NCI-H748 (cell line): ENCODE measurements at regions not wholly inside any gene's neighbourhood (a gene's known extent, or its start where the extent isn't known, plus 50 kb on each side); places are given as distances from the start of the nearest gene placed in this dataset.
A peak's percentile ranks its signal among the peaks of the same experiment; 100 is the strongest.

Source experiments
- DNase-seq: peaks from one replicate; lab custom pipeline; 2025; ENCODE audit not compliant: unreplicated experiment; lab: John Stamatoyannopoulos, UW

DNA sequence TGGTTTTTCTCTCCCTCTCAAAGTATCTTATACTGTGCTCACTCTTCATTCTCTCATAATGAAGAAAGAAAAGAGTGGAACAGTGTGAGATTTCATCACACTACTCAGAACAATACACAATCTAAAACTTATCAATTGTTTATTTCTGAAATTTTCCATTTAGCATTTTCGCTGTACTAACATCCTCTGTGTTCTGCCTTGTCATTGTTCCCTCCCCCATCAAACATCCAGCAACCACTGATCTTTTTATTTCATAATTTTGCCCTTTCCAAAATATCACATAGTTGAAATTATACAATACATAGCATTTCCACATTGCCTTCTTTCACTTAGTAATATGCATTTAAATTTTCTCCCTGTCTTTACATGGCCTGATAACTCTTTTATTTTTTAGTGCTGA is 658.7 kb downstream of the SLITRK1 start:
- no peak for DNase-seq

DNA sequence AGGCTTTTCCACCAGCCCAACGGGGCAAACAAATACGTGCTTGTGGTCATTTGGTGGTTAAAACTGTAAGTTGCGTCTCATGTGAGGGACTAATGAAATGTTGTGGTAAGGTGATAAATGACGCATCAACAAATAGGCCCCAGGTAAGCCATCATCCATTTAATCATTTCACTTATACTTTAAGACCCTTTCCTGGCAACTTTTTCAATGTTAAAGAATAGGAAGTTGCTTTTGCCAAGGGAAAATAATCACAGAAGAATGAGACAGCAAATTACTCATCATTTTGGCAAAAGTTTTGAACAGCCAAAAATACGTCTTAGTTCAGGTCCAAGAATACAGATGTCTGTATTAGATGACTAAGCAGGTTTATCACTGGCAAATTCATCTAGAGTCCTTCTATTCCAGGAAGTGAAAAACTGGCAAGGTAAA is 660.4 kb downstream of the SLITRK1 start:
- no peak for DNase-seq

DNA sequence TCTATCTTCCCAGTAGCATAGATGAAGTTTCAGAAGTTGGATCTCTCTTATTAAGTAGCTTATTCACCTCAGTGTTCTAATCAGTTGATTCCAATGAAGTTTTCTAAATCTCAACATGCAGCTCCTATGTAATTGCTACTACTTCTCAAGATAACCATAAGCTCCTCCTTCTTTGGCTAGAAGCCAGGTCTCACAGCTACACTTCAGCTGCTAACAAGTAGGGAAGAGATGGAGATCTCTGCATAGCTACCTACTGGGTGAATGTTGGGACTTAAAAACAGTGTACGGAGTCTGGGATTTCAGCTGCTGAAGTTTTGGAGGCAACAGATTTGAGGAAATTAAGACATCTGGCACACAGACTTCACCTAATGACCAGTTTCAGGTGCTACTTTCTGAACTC is 661.0 kb downstream of the SLITRK1 start:
- peak; percentile 36 for DNase-seq

DNA sequence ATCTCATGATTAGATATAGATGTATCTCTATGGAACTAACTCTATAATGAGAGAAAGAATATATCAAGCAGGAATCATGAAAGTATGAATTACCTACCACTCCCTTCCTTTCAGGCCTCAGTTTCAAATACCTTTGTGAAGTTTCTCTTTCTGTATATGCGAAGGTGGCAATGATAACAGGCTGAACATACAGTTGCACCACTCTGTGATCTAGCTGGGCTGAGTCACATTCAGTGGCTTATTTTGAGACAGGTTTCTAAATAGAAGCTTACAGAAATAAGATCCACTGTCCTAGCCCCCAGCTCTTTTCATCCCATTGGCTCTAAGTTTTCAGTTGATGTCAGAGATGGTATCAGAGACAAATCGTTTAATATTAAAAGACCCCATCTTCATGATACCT is 662.0 kb downstream of the SLITRK1 start:
- DNase-seq = no peak

DNA sequence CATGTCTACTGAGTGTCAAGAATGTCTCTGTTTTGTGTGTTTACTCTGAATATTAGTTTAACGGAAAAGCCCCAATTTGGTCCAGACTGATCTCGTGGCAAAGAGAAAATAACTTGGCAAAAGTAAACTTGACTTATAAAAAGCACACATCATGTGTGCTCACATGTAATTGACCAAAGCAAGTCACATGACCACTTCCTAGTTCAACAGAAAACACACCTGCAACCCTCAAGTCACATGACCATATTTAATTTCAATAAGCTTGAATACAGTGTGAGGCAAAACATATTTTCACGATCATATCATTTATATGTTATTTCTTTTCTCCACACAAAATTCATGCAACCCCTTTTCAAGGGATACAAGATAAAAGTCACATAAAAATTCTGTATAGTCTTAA is 662.4 kb downstream of the SLITRK1 start:
- DNase-seq = no peak

DNA sequence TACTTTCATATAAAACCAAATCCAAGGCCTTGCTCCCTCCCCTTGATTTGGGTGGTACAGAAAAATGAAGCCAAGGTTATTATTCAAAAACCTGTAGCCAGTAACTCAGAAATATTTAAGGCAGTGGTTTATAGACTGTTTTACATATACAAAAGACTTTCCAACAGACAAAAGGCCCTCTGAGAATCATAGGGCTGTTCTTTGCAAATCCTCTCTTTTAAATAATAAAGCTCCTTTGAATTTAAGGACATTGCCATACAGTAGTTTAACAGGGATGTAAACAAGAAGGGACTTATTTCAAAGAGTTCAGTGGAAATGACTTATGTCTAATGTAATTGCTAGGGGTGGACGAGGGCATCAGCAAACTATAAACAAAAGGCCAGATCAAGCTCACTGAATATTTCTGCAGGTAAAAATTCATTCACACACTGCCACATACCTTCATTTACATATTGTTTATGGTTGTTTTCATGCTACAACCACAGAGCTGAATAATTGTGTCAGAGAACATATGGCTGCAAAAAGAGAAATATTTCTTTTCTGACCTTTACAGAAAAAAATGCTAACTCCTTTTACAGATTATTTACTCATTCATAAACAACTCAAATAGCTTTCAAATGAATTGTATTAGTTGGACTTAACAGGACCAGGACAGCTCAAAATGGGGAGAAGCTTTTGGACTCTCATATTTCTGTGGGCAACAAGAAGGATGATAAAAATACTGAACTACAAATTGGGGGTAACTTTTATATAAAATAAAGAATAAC is 665.6 kb downstream of the SLITRK1 start:
- no peak for DNase-seq

DNA sequence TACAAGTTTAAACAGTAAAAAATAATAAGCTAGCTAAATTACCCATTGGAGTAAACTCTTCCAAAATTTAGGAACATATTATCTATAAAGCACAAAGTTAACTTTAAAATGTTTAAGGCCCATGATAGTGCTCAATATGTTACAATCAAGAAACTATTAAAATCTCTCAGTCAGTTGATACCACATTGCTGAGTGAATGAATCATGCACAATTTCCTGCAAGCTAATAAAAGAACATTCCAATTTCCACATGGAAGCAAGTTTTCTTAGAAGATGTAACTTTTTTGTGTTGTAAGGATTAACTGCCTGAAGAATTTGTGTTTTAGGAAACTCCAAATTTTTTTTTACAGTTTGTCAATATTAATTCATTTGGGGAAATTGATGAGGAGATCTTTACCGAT is 666.6 kb downstream of the SLITRK1 start:
- no peak for DNase-seq

DNA sequence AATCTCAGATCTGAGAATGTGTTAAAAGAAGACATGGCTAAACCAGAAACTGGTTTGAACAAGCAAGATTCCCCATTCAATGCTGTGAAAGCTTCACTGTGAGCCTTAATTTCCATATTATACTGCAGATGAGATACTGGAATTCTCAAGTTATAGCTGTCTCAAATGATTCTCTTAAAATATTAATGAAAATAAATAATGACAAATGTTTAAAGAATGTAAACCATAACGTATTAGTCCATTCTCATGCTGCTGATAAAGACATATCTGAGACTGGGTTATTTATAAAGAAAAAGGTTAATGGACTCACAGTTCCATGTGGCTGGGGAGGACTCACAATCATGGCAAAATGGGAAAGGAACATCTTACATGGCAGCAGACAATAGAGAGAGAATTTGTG is 667.8 kb downstream of the SLITRK1 start:
- DNase-seq = no peak

DNA sequence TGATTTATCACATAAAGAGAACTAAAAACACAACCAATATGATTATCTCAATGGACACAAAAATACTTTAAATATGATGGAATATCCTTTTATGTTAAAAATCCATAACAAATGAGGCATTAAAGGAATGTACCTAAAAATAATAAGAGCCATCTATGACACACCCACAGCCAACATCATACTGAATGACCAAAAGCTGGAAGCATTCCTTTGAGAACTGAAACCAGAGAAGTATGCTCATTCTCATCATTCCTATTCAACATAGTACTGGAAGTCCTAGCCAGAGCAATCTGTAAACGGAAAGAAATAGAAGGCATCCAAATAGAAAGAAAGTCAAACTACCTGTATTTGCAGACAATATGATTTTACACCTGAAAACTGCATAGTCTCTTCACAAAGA is 671.0 kb downstream of the SLITRK1 start:
- DNase-seq = no peak

DNA sequence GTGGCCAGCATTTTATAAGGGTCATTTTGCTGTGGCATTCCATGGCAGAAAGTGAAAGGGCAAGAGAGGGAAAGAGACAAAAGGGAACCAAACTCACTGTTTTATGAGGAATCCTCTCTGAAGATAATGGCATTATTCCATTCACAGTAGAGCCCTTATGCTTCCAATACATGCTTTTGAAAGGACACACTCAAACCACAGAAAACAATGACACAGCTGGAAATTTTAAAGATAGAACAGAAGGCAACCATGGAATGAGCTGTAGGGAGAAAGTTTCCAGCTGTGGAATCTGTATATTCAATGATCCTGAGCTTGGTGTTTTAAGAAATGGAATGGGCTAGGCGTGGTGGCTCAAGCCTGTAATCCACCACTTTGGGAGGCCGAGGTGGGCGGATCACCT is 677.4 kb downstream of the SLITRK1 start:
- no peak for DNase-seq

DNA sequence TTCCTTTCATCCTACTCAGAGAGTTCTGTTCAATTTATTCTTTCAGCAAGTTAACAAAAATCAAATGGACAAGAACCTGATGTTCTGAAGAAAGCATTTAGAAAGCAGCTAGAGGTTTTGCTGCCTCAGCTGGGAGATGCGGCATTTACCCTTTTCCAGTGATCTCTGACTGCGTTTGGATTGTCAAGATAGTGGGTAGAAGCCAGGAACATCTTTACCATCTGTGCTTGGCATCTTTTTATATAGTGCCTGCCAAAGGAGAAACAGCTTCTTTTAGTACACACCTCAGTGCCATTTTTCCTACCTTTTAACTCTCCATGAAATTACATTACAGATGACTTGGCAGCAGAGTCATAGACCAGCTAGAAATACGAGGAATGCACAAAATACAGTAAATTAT is 680.8 kb downstream of the SLITRK1 start:
- DNase-seq = no peak

DNA sequence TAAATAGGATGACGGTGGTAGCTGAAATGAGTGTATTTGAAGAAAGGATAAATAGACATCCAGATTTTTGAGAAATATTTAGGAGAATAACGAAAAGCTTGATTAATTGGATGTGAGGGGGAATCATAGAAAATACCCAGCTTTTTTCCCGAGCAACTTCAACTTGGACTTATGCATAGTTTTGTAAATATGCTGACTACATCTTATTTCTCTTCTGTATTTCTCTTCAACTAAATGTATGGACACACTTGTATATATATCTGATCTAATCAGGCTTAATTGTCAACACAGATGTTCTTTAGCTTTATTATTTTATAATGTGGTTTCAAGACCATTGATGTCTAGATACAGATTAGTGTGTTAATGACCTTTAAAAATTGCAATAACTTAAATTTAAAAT is 685.0 kb downstream of the SLITRK1 start:
- DNase-seq = no peak

DNA sequence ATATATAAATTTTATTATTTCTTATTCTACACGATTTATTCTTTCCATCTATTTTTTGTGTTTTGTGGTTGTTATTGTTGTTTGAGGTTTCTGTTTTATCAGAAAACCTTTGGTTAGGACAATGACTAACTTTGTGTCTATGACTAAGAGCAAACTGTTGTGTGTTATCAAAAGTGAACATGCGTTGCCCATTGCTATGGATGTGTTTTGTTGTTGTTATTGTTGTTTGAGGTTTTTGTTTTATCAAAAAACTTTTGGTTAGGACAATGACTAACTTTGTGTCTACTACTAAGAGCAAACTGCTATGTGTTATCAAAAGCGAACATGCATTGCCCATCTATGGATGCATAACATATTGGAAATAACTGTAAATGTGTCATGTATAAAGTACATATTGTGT is 692.3 kb downstream of the SLITRK1 start:
- DNase-seq = no peak

DNA sequence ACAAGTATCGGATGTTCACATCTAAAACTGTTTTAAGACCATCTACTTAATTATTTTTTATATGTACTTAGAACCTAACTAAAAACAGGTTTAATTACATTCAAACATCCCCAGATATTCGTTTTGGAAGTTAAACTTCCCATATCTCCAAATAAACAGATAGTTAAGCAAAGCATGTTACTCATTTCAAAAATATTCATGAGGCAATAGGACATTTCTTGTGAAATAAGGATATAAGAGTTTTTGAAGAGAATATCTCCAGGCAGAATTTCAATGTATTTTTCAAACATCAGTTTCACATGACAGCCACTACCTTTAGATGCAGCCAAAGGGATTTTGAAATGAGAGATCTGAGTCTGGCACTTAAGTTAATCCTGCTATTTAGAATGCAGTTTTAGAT is 697.5 kb downstream of the SLITRK1 start:
- DNase-seq = no peak

DNA sequence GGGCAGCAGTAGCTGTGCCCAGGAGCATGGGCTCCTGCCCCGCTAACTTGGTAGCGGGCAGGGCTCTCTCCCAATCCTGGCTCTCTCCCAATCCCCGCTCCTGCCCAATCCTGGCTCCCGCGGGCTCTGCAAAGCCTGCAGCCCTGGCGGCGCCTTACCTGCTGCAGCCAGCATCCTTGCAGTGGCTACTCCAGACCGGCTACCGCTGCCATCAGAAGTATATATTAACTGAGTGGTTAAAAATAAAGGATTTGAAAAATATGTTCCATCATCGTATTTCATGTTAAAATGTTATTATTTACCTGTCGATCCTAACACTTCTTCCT is 698.2 kb downstream of the SLITRK1 start:
- DNase-seq = no peak

DNA sequence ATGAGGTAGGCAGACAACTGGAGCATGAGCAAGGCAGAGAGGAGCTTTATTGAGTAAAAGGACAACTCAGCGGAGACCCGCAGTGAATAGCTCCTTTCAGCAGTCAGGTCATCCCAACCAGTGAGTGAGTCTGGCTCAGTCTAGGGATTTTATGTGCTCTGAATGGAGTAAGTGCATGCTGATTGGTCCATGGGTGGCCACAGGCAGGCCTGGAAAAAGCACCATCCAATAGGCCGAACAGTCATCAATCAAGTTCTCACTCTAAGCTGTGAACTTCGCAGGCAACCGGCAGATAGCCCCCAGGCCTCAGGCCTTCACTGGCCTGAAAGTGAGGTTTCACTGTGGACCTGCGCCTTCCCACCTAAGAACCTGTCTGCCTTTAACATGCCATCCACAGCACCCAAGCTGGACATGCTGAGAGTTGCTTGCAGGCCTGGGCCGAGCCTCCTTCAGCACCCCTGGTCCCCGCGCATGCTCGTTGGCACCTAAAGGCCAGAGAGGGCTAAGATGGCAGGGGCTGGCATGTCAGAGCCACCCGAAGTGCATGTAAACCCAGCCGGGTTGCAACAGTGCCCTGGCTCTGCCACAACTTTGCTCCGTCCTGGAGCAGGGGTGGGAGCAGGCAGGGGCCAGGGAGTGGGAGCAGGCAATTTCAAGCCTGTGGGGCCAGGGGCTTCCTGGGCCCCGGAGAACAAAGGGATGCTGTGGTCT is 698.7 kb downstream of the SLITRK1 start:
- DNase-seq = no peak

DNA sequence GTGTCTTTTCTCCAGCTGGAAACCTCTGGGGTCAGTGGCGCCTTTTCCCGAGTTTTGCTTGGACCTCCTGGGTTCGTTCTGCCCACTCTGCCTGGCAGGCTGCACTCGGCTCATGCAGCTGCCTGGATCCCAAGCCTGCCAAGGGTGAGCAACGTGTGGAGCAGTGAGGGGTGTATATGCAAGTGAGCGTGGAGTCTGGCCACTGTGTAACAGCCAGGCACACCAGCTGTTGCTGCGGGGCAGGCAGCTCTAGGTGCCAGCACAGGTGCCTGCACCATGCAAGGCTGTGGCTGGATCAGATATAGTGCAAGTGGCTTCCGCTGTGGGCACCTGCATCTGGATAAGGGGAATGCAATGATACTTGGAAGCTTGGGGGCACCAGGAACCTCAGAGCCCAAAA is 699.4 kb downstream of the SLITRK1 start:
- DNase-seq = no peak

DNA sequence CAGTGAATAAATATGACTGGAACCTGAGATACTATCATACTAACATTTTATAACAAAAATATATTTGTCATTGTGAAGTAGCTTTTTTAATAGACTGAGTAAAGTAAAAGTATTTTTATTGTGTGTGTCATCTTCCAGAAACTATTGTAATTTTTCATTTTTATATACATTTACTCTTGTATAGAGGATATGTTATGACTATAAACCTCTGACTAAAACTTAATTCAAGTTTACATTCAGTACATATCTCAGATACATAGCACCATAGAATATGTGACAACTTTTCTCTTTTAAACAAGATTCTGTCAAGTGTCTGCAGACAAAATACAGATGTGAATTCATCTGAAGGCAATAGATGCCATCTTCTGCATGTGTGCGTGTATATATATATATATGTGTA is 704.3 kb downstream of the SLITRK1 start:
- no peak for DNase-seq

DNA sequence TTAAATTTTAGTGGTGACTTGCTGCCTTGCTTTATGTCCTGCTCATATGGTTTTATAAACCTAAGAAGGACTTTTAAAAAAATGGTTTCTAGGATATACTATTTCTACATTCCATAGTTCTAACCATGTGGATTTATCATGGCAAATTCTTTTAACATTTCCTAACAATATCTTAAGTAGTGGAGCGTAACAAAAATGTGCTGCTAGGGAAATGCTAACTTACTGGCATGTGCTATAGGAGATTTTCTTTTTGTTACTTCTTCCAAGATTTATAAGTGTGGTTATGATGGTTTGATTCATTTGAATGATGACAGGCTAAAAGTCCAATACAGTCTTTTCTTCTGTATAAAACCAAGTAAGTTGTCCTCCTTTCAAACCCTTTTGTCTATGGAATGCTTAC is 713.7 kb downstream of the SLITRK1 start:
- DNase-seq = no peak

DNA sequence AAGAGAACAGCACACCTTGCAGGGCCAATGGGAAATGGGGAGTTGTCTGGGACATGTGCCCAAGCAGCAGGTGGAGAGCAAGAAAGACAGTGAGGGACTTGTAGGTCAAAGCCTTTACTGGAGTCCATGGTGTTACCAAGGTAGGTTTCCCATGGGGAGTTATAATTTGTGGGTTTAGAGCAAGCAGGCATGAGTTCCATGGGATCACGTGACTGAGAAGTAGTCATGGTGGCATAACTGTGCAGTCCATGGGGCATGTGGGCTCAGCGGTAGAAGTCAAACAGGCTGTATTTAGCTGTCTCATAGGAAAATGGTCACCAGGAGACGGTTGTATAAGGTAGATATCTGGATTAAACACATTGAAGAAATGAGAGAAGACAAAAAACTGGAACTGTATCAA is 715.1 kb downstream of the SLITRK1 start:
- no peak for DNase-seq

DNA sequence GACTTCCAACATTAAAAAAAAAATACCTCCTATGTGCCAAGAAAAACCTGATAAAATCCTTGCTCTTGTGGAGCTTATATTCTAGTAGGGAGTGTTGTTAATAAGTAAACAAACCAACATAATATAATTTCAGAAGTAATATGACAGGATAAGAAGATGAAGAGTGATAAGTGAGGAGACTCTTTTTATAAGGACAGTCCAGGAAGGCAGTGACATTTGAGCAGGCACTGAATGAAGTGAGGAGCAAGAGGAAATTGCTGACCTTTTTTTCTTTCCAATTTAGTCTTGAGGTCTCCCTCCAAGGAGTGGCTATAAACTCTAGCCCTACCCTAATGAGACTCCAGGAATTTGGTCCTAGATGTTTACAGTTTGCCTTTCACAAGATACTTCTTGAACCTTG is 715.7 kb downstream of the SLITRK1 start:
- no peak for DNase-seq

DNA sequence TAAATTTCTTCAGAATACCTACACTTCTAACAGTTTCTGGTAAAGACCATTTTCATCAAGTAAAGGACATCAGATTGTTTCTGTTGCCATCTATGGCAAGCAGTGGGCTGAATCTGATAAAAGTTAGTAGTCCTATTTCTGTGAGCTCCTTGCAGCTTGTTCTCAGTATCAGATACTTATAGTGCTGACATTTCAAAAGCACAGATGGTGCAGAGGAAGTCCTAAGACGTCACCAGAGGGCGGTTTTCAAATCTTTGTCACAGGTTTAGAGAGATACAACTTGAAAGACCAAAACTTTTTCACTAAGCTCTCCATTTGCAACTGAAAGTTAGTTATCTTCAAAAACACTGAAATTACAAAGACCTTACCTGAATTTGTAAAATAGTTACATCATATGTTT is 719.8 kb downstream of the SLITRK1 start:
- no peak for DNase-seq

DNA sequence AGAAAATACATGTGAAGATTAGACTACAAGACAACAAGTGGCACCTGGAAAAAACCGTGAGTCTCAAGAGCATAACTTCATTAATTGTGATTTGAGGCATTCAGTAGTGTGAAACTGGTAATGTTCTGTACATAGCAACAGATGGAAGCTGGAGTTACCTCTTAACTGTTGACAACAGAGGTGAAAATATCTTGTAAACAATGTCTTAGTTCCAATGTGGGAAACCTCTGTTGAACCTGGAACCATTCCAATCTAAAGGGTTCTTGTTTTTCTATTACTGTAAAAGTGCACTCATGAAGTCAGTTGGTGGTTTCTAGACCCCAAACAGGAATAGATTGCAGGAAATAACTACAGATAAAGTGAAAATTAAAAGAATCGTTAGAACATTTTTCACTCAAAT is 728.4 kb downstream of the SLITRK1 start:
- DNase-seq = peak; percentile 93
